ENCODE measurements at regions not wholly inside any gene's neighbourhood (a gene's known extent, or its start where the extent isn't known, plus 50 kb on each side); places are given as distances from the start of the nearest gene placed in this dataset.
A peak's percentile ranks its signal among the peaks of the same experiment; 100 is the strongest.
"Not testable (repeated sequence)": the region's sequence is repeated elsewhere in the genome, so short reads cannot be mapped to it uniquely, and the experiment has no call there.

- DNase-seq (ENCODE audit: low read depth), result peak; percentile 86
These were observed 482.9 kb upstream of the BOD1L1 start for GRCh38 chr4:14110407-14110806.

GRCh38 chr4:14111730-14112181 is 484.2 kb upstream of the BOD1L1 start:
- peak; percentile 99 for DNase-seq (ENCODE audit: low read depth)

GRCh38 chr4:14115106-14115505 is 487.6 kb upstream of the BOD1L1 start:
- DNase-seq (ENCODE audit: low read depth), result no peak

DNA sequence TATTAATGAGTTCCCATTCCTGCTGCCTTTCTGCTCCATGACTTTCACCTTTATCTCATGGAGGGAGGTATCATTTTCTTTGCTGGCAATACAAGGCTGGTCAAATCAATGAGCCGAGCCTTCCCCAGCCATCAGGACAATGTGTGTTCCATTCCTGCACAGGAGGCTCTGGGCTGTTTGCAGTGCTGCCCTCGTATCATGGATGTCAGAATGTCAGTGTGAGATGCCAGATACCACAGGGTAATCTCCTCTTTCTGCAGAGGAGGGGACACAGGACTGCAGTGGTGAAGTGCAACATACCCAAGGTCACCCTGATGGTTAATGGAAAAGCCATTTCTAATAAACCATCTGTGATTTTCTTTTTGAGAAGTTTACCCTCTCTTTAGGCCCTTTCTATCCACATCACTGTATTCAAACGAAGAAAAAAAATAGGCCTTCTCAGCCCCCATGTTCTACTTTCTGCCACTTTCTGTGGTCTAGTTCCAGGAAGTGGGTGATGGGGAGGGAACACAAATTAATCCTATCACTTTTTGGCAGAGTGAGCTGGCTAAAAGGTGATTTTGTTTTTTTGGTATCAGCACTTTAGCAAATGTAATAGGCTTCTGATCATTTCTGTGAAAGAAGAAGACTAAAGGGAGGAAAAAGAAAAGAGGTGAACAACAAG is 490.2 kb upstream of the BOD1L1 start:
- no peak for DNase-seq (ENCODE audit: low read depth)

GRCh38 chr4:14124816-14125215 is 497.3 kb upstream of the BOD1L1 start:
- DNase-seq (ENCODE audit: low read depth), result no peak

- no peak for DNase-seq (ENCODE audit: low read depth)
These were observed 498.0 kb upstream of the BOD1L1 start for GRCh38 chr4:14125375-14126129.

DNA sequence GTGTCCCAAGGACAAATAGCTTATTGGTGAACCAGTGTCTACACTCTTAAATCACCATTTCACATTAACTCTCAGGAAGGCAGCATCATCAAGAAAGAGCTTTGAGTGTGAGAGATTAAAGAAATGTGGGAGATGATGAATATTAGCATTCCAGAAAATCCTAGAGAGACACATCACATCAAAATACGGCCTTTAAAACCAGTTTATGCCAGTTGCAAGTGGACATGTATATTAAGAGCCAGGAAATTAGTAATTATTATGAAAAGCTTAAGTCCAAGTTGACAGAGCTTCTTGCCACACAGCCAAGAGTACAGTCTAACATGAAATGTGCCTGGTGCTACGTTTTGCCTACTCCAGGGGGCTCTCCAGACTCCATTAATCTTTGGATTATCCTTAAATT is 503.0 kb upstream of the BOD1L1 start:
- peak; percentile 89 for DNase-seq (ENCODE audit: low read depth)

DNA sequence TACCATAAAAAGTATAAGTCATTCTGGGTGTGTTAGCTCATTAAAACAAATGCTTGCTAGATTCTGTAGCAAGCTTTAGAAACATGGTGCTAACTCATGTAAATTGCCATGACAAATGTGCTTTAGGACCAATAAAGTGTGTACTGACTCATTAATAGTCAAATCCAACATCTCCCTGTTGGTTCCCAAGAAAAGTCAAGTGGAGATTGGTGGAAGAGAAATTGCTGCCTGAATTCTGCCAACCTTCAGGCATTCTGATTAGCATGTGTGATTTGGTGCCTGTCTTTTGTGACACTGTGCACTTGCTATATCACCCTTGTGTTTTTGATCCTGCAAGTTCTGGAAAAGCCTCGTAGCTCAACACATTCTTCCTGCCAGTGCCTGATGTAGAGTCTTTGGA is 503.8 kb upstream of the BOD1L1 start:
- DNase-seq (ENCODE audit: low read depth), result no peak

DNA sequence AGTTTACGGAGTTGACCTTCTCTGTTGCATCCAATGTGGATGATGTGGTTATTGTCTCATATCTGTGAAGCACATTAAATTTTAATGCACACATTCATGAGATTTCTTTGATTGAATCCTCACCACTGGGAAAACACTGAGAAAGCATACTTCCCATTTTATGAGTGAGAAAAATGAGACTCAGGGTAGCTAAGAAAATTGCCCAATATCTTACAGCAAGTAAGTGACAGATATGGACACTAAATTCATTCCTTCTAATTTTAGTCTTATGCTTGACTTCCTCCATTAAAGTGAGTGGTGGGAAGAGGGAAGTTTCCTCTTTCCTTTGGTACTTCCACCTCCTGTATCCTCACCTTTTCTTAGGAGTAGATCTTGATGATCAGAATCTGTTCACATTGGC is 504.8 kb upstream of the BOD1L1 start:
- DNase-seq (ENCODE audit: low read depth), result no peak

- DNase-seq (ENCODE audit: low read depth), result no peak
These were observed 510.6 kb upstream of the BOD1L1 start for GRCh38 chr4:14138106-14138505.

DNA sequence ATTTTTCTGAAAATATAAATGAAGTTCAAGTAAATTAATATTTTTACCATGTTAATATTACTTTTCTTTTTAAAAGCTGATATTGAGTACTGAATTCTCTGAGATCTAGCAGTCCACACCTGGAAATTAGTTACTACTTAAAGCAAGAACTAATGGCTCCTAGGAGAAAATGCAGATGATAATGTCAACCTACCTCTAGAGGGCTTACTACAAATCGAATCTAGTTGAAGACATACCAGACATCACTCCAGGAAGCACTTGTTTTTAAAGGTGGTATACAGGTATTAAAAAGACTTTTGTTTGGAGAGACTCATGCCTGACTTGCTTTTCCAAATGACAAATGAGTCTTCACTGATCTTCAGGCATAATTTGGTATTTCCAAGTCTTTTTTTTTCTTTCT is 516.4 kb upstream of the BOD1L1 start:
- no peak for DNase-seq (ENCODE audit: low read depth)

DNA sequence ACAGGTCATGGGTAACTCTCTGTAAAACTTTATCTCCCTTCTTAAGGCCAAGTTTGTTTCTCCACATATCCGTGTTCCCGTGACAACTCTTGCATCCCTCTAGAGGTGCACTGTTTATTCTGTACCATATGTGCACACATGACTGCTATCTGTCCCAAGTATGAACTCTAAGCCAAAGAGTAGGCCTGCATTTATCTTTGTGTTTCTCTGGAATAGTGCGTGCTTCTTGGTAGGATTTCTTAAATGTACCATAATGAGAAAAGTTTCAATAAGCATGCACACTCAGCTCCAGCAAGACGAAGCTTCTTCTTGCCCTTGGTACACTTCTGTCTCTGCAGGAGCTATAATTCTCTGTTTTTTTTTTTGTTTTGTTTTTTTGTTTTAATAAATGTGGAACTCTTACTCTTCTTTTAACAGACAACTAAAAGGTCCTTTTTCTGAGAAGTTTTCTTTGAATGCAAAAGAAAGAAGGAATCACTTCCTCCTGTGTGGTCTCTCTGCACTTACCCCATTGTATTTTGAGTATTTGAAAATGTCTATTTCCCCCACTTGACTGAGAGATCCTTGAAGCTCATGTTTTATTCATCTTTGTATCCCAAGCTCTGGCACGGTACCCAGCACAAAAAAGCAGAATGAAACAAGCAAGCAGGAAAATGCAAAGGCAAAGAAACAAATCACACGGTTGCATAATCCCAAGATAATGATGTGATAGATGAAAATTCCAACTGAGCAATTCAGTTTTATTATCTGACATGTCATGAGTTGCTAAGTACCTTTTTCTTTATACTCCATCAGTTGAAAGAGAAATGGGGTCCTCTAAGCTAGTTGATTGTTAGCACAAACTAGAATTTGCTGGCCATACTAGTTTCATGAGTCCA is 521.9 kb upstream of the BOD1L1 start:
- DNase-seq (ENCODE audit: low read depth), result no peak

DNA sequence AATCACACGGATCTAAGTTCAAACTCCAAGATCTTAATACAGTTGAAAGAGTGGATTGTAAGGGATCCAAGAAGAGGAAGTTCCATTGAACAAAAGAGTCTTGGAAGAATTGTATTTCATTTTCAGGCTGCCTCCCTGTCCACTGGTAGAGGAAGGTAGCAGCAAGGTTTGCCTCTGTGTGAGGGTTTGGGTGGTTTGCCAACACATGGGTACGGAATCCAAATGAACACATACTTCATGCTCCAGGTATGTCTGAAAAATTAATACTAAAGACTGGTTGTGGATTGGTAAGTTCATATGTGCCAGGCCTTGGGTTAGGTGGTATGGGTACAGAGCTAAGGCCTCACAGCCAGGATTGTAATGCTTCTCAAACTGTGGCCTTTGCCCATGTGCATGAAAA is 523.6 kb upstream of the BOD1L1 start:
- DNase-seq (ENCODE audit: low read depth), result no peak

GRCh38 chr4:14152834-14153519 is 525.5 kb upstream of the BOD1L1 start:
- DNase-seq (ENCODE audit: low read depth), result no peak

GRCh38 chr4:14155803-14156202 is 528.3 kb upstream of the BOD1L1 start:
- DNase-seq (ENCODE audit: low read depth), result no peak

DNA sequence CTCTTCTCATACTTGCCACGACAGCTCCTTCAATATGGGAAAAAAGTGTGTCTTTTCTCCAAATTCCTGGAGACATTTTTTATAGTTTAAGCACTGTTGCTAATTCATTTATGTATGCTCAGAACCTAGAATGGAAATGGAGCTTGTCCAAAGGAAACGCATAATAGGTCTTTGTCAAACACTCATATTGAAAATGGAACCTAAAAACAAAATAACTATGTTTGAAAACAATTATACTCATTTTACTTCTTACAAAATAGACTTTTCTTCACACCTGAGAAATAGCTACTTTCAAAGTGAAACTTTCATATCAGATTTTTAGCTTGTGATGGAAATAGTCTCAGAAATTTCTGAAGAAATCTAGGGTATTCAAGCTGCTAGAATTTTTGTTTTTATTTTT is 529.7 kb upstream of the BOD1L1 start:
- DNase-seq (ENCODE audit: low read depth), result no peak

- DNase-seq (ENCODE audit: low read depth), result no peak
These were observed 537.8 kb upstream of the BOD1L1 start for GRCh38 chr4:14165222-14165920.

DNA sequence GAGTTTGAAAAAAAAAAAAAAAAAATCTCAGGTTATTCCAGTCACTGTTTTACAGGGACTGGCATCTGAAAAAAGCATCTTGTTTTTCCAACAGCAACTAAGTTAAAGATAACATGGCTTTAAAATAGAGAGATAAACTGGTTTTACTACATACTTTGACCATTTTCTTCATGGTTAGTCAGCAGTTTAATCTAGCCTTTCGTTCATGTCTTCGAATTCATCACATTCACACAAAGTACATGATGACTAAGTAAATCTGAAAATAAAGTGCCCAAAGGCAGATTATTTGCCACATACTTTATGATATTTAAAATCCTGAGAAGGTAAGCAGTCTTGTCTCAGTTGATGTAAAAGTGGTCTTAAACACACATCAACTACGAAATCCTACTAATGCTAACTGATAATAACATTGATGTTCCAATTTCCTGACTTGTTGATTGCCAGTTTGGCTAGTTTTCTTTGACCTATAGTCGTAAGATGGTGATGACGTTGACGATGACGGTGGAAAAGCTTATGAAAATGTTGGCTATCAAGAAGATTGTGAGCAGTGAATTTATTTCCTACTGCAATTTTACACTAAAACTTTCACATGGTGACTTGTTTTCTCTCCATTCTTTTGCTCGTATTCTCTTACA is 540.5 kb upstream of the BOD1L1 start:
- peak; percentile 45 for DNase-seq (ENCODE audit: low read depth)

- peak; percentile 87 for DNase-seq (ENCODE audit: low read depth)
These were observed 541.4 kb upstream of the BOD1L1 start for GRCh38 chr4:14168919-14169318.

- peak; percentile 51 for DNase-seq (ENCODE audit: low read depth)
These were observed 541.9 kb upstream of the BOD1L1 start for GRCh38 chr4:14169460-14169859.

DNA sequence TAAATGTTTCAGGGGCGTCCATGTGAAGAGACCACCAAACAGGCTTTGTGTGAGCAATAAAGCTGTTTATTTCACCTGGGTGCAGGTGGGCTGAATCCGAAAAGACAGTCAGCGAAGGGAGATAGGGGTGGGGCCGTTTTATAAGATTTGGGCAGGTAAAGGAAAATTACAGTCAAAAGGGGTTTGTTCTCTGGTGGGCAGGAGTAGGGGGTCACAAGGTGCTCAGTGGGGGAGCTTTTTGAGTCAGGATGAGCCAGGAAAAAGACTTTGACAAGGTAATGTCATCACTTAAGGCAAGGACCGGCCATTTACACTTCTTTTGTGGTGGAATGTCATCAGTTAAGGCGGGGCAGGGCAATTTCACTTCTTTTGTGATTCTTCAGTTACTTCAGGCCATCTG is 542.4 kb upstream of the BOD1L1 start:
- not testable (repeated sequence) for DNase-seq (ENCODE audit: low read depth)

Data from EH (cell line).